K562 (cell line): ENCODE measurements at regions not wholly inside any gene's neighbourhood (a gene's known extent, or its start where the extent isn't known, plus 50 kb on each side); places are given as distances from the start of the nearest gene placed in this dataset.
"Not testable (repeated sequence)": the region's sequence is repeated elsewhere in the genome, so short reads cannot be mapped to it uniquely, and the experiment has no call there.

Experiments used
- ATAC-seq: fragments of 200-7000 bp; cut with Tn5 transposase; 3 replicates; pipeline ENCODE4 v1.9.1; 2020; ENCODE audit warnings: moderate library complexity
- BruUV-seq: library from RNA; stranded (reverse); fragments of 400-500 nt; replicated peaks from 2 replicates; lab custom pipeline; 2021; lab: Mats Ljungman, UMichigan
- CTCF ChIA-PET: fragments of 300-600 bp; formaldehyde crosslinking; extraction: SDS; loops from one replicate; lab custom pipeline; 2021; ENCODE audit warnings: low intra/inter-chr PET ratio; lab: Yijun Ruan, JAX
- POLR2A ChIA-PET: fragments of 300-600, 350-650 bp; sonication (Branson Sonifier 250); formaldehyde crosslinking; extraction: SDS; loops from one replicate; lab custom pipeline; 2021; ENCODE audit warnings: antibody characterized with exemption, inconsistent platforms; lab: Yijun Ruan, JAX
- DNase-seq, 4 experiments: peaks; one replicate each; pipeline versions ENCODE4 v3.0.0 to v3.0.0-alpha.2; 2011 to 2018; ENCODE audit warnings: low spot score in 3 of 4, mixed read lengths in 3 of 4; ENCODE audit errors: extremely low read depth in 1 of 4
- FAIRE-seq: peaks from 2 replicates; lab custom pipeline; 2011; peaks lifted over from hg19 to GRCh38; lab: Jason Lieb, UNC
- H2AFZ ChIP-seq: 2 replicates; pipeline ENCODE4 v1.6.0; 2011; ENCODE audit warnings: low read depth, low read length, control low read depth, inconsistent platforms
- H3K27ac ChIP-seq: fragments of 200-600 bp; 3 replicates; pipeline ENCODE4 v1.8.0; 2011; ENCODE audit warnings: low read depth, mild to moderate bottlenecking, control low read depth, inconsistent platforms, low read length, moderate library complexity, mixed read lengths; ENCODE audit errors: extremely low read depth
- H3K27me3 ChIP-seq, 2 experiments: fragments of 300-600 bp in 1 of 2; 2 replicates in 1 of 2; 3 replicates in 1 of 2; pipeline versions ENCODE4 v1.6.0 to v1.8.0; 2011; ENCODE audit warnings: inconsistent platforms in 2 of 2, low read length in 2 of 2, mild to moderate bottlenecking in 1 of 2, mixed read lengths in 1 of 2, moderate library complexity in 1 of 2; ENCODE audit not compliant: control insufficient read depth in 2 of 2, insufficient read depth in 2 of 2
- H3K36me3 ChIP-seq: fragments of 300-600 bp; 3 replicates; pipeline ENCODE4 v1.8.0; 2011; ENCODE audit warnings: mild to moderate bottlenecking, low read length, inconsistent platforms; ENCODE audit not compliant: control insufficient read depth, insufficient read depth
- H3K4me1 ChIP-seq, 2 experiments: fragments of 200-600 bp in 1 of 2; replicated peaks in 1 of 2; 2 replicates in 1 of 2; 3 replicates in 1 of 2; pipeline versions ENCODE4 v1.5.1 to v1.8.0; 2011; ENCODE audit warnings: inconsistent platforms in 2 of 2, low read length in 2 of 2, mild to moderate bottlenecking in 1 of 2, mixed read lengths in 1 of 2, moderate library complexity in 1 of 2; ENCODE audit not compliant: control insufficient read depth in 2 of 2, insufficient read depth in 2 of 2
- H3K4me2 ChIP-seq: 2 replicates; pipeline ENCODE4 v1.6.1; 2011; ENCODE audit warnings: low read length, control low read depth, inconsistent platforms, mixed read lengths; ENCODE audit not compliant: insufficient read depth
- H3K4me3 ChIP-seq: fragments of 200-600 bp; sonication (generic), shearing (Covaris generic); 2 replicates; pipeline ENCODE4 v1.5.1; 2016; ENCODE audit warnings: control low read depth, inconsistent platforms
- H3K79me2 ChIP-seq: fragments of 200-600 bp; 3 replicates; pipeline ENCODE4 v1.8.0; 2011; ENCODE audit warnings: low read length, inconsistent platforms; ENCODE audit not compliant: control insufficient read depth, insufficient read depth
- H3K9ac ChIP-seq, 2 experiments: 2 replicates each; pipeline versions ENCODE4 v1.6.0 to v1.6.1; 2011; ENCODE audit warnings: low read depth in 2 of 2, low read length in 2 of 2, control low read depth in 1 of 2, inconsistent platforms in 1 of 2, mild to moderate bottlenecking in 1 of 2, mixed read lengths in 1 of 2; ENCODE audit not compliant: insufficient read depth in 1 of 2
- H3K9me1 ChIP-seq: one replicate; pipeline ENCODE4 v1.6.0; 2011; ENCODE audit warnings: inconsistent platforms, mild to moderate bottlenecking, low read length, moderate library complexity; ENCODE audit not compliant: control insufficient read depth, insufficient read depth
- H3K9me3 ChIP-seq: replicated peaks from 2 replicates; pipeline ENCODE4 v1.5.1; 2011; ENCODE audit warnings: low read depth, low read length, inconsistent platforms; ENCODE audit not compliant: control insufficient read depth, insufficient read depth
- H4K20me1 ChIP-seq: replicated peaks from 2 replicates; pipeline ENCODE4 v1.6.1; 2011; ENCODE audit warnings: low read length, inconsistent platforms, mixed read lengths; ENCODE audit not compliant: control insufficient read depth, insufficient read depth
- ELF4 ChIP-seq: fragments of 450-650 bp; formaldehyde crosslinking; IDR thresholded peaks from 2 replicates; pipeline ENCODE4 v1.4.0; 2022; ENCODE audit warnings: missing genetic modification characterization
- TGIF2 ChIP-seq: sonication (generic); formaldehyde crosslinking; IDR thresholded peaks from 2 replicates; pipeline ENCODE4 v1.8.1; 2022; ENCODE audit warnings: mild to moderate bottlenecking, missing genetic modification reagents, moderate library complexity
- ZNF165 ChIP-seq: fragments of 250-450 bp; sonication (Bioruptor Pico); IDR thresholded peaks from 2 replicates; pipeline ENCODE4 v1.4.0; 2020; ENCODE audit warnings: borderline replicate concordance
- ZNF717 ChIP-seq: fragments of 250-450 bp; sonication (Bioruptor Pico); IDR thresholded peaks from 2 replicates; pipeline ENCODE4 v1.5.0; 2021
- WGBS: fragments of 100-300 bp; shearing (Covaris generic); methylation state at CpG from one replicate; pipeline ENCODE4 v1.1.6; 2016; ENCODE audit warnings: low coverage, mixed read lengths; ENCODE audit not compliant: insufficient coverage; ENCODE audit errors: missing lambda C conversion rate; 5-methylcytosine and 5-hydroxymethylcytosine counted together
- in situ Hi-C: fragments of 300-500 bp; cut with MboI; formaldehyde crosslinking; loops from 4 replicates; pipeline ENCODE4 v1.15.0; 2018; ENCODE audit warnings: inconsistent platforms, mixed read lengths
- intact Hi-C: fragments of 100-400 bp; cut with micrococcal nuclease; formaldehyde crosslinking; loops from 2 replicates; pipeline ENCODE4 v1.14.2; 2022
- TF ChIP-seq, protein P1 (sequence below), 2 experiments: fragments of 450-650 bp in 1 of 2; sonication (generic) in 1 of 2; formaldehyde crosslinking in 1 of 2; IDR thresholded peaks; 2 replicates each; pipeline versions ENCODE4 v1.7.1 to v1.9.0; 2016 to 2022; ENCODE audit warnings: inconsistent platforms in 1 of 2, mild to moderate bottlenecking in 1 of 2, missing genetic modification reagents in 1 of 2

DNA sequence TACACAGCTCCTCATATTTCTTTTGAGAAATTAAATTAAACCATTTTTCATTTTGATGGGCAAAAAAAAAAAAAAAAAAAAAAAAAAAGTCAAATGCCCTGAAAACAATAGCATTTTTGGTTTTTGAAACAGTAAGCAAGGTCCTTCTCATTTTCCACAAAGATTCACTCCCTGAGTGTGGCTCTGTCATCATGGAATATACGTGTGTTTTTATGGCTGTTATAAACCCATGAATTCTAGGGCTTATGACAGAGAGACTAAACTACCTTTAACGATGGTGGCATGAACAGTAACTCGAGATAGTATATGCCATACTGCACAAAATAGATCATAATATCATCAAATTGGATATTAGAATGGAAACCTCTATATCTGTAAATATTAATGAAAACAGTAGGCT, 179.2 kb upstream of the ZNF521 start:
- H3K27ac ChIP-seq = no peak overlapping the region
- H4K20me1 ChIP-seq = no peaks in the 10 kb centered on the region
- no peak overlapping the region for H3K4me3 ChIP-seq
- no peaks in the 10 kb centered on the region for H3K4me1 ChIP-seq
- ATAC-seq = no peak
- H3K4me2 ChIP-seq = no peak overlapping the region
- H3K79me2 ChIP-seq = no peaks in the 10 kb centered on the region
- in situ Hi-C loops = no loop called here
- no peak overlapping the region for H3K9ac ChIP-seq
- 0% methylated on average over 3 of the region's 3 CpGs for WGBS
- no peak for FAIRE-seq
- POLR2A ChIA-PET = no interaction called here
- H3K36me3 ChIP-seq = no peaks in the 10 kb centered on the region
- no peaks in the 10 kb centered on the region for H3K9me1 ChIP-seq
- intact Hi-C loops = no loop called here
- no TSS peak for BruUV-seq
- TF ChIP-seq, protein P1, sequence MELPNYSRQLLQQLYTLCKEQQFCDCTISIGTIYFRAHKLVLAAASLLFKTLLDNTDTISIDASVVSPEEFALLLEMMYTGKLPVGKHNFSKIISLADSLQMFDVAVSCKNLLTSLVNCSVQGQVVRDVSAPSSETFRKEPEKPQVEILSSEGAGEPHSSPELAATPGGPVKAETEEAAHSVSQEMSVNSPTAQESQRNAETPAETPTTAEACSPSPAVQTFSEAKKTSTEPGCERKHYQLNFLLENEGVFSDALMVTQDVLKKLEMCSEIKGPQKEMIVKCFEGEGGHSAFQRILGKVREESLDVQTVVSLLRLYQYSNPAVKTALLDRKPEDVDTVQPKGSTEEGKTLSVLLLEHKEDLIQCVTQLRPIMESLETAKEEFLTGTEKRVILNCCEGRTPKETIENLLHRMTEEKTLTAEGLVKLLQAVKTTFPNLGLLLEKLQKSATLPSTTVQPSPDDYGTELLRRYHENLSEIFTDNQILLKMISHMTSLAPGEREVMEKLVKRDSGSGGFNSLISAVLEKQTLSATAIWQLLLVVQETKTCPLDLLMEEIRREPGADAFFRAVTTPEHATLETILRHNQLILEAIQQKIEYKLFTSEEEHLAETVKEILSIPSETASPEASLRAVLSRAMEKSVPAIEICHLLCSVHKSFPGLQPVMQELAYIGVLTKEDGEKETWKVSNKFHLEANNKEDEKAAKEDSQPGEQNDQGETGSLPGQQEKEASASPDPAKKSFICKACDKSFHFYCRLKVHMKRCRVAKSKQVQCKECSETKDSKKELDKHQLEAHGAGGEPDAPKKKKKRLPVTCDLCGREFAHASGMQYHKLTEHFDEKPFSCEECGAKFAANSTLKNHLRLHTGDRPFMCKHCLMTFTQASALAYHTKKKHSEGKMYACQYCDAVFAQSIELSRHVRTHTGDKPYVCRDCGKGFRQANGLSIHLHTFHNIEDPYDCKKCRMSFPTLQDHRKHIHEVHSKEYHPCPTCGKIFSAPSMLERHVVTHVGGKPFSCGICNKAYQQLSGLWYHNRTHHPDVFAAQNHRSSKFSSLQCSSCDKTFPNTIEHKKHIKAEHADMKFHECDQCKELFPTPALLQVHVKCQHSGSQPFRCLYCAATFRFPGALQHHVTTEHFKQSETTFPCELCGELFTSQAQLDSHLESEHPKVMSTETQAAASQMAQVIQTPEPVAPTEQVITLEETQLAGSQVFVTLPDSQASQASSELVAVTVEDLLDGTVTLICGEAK (IDR thresholded peaks at IDR 0.05) = no peak
- TF ChIP-seq, protein P1 (CRISPR knock-in tag; IDR thresholded peaks at IDR 0.05) = no peak
- TF ChIP-seq ELF4 (CRISPR knock-in tag) (no peak), ZNF717 (CRISPR knock-in tag) (no peak), TGIF2 (CRISPR knock-in tag) (no peak), ZNF165 (no peak)
- no peak for DNase-seq
- H3K27me3 ChIP-seq = no peaks in the 10 kb centered on the region
- no peak overlapping the region for H2AFZ ChIP-seq
- no peaks in the 10 kb centered on the region for H3K9me3 ChIP-seq
- CTCF ChIA-PET = no interaction called here

- POLR2A ChIA-PET, BruUV-seq, H3K4me2 ChIP-seq, H4K20me1 ChIP-seq, in situ Hi-C loops, H3K9me1 ChIP-seq, DNase-seq, H3K27ac ChIP-seq, CTCF ChIA-PET, H3K4me1 ChIP-seq, H3K9ac ChIP-seq, intact Hi-C loops, H3K79me2 ChIP-seq, ATAC-seq, FAIRE-seq, H3K4me3 ChIP-seq, H2AFZ ChIP-seq, H3K27me3 ChIP-seq, H3K9me3 ChIP-seq, H3K36me3 ChIP-seq: not testable (repeated sequence)
- WGBS = 0% methylated on average over 1 of the region's 1 CpG
Observed at GRCh38 chr18:25525789-25526188, 173.8 kb upstream of the ZNF521 start.
